HepG2 (cell line): ENCODE measurements at regions not wholly inside any gene's neighbourhood (a gene's known extent, or its start where the extent isn't known, plus 50 kb on each side); places are given as distances from the start of the nearest gene placed in this dataset.

Source experiments
- ELF4 ChIP-seq: sonication (generic); formaldehyde crosslinking; IDR thresholded peaks from 2 replicates; pipeline ENCODE4 v1.5.0; 2020; ENCODE audit warnings: missing genetic modification reagents, mild to moderate bottlenecking, moderate library complexity, borderline replicate concordance
- PHF8 ChIP-seq: sonication (generic); formaldehyde crosslinking; IDR thresholded peaks from 2 replicates; pipeline ENCODE4 v1.5.0; 2020; ENCODE audit warnings: missing genetic modification reagents
- SATB2 ChIP-seq: sonication (generic); formaldehyde crosslinking; IDR thresholded peaks from 2 replicates; pipeline ENCODE4 v1.5.0; 2020; ENCODE audit warnings: missing genetic modification reagents
- SMAD3 ChIP-seq: sonication (generic); formaldehyde crosslinking; IDR thresholded peaks from 2 replicates; pipeline ENCODE4 v1.4.0; 2020; ENCODE audit warnings: missing genetic modification reagents
- SRF ChIP-seq: IDR thresholded peaks from 2 replicates; pipeline ENCODE4 v1.6.1; 2011; ENCODE audit warnings: mild to moderate bottlenecking, low read depth, low read length, moderate library complexity
- SRY ChIP-seq: sonication (generic); formaldehyde crosslinking; IDR thresholded peaks from 2 replicates; pipeline ENCODE4 v1.8.0; 2022; ENCODE audit warnings: mild to moderate bottlenecking, missing genetic modification reagents
- TEAD2 ChIP-seq: sonication (generic); formaldehyde crosslinking; IDR thresholded peaks from 2 replicates; pipeline ENCODE4 v1.9.0; 2021; ENCODE audit warnings: missing genetic modification reagents
- ZFP36 ChIP-seq: fragments of 150-350 bp; IDR thresholded peaks from 2 replicates; pipeline ENCODE4 v1.6.1; 2018; ENCODE audit warnings: borderline replicate concordance, low read length, low read depth; ENCODE audit not compliant: partially characterized antibody
- ZFP90 ChIP-seq: sonication (generic); formaldehyde crosslinking; IDR thresholded peaks from 2 replicates; pipeline ENCODE4 v1.8.0; 2022; ENCODE audit warnings: missing genetic modification reagents, mild to moderate bottlenecking, inconsistent platforms, borderline replicate concordance
- ZNF124 ChIP-seq: sonication (generic); formaldehyde crosslinking; IDR thresholded peaks from 2 replicates; pipeline ENCODE4 v1.4.0; 2020; ENCODE audit warnings: missing genetic modification reagents
- ZNF557 ChIP-seq: sonication (generic); formaldehyde crosslinking; IDR thresholded peaks from 2 replicates; pipeline ENCODE4 v1.4.0; 2020; ENCODE audit warnings: missing genetic modification reagents
- ZNF558 ChIP-seq: sonication (generic); formaldehyde crosslinking; IDR thresholded peaks from 2 replicates; pipeline ENCODE4 v1.9.0; 2022; ENCODE audit warnings: mild to moderate bottlenecking, missing genetic modification reagents, borderline replicate concordance
- ZNF781 ChIP-seq: sonication (generic); formaldehyde crosslinking; IDR thresholded peaks from 2 replicates; pipeline ENCODE4 v1.5.1; 2020; ENCODE audit warnings: borderline replicate concordance, mild to moderate bottlenecking, missing genetic modification reagents; ENCODE audit errors: not compliant biosample characterization
- TF ChIP-seq, protein P1 (sequence below): sonication (generic); formaldehyde crosslinking; IDR thresholded peaks from 2 replicates; pipeline ENCODE4 v1.9.0; 2021; ENCODE audit warnings: mild to moderate bottlenecking, missing genetic modification reagents
- TF ChIP-seq, protein P2 (sequence below): sonication (generic); formaldehyde crosslinking; IDR thresholded peaks from 2 replicates; pipeline ENCODE4 v1.4.0; 2020; ENCODE audit warnings: missing genetic modification reagents, borderline replicate concordance
- TF ChIP-seq, protein P3 (sequence below): sonication (generic); formaldehyde crosslinking; IDR thresholded peaks from 2 replicates; pipeline ENCODE4 v1.4.0; 2020; ENCODE audit warnings: mild to moderate bottlenecking, missing genetic modification reagents
- TF ChIP-seq, protein P4 (sequence below): sonication (generic); formaldehyde crosslinking; IDR thresholded peaks from 2 replicates; pipeline ENCODE4 v1.5.1; 2020; ENCODE audit warnings: missing genetic modification reagents, mild to moderate bottlenecking, borderline replicate concordance

DNA sequence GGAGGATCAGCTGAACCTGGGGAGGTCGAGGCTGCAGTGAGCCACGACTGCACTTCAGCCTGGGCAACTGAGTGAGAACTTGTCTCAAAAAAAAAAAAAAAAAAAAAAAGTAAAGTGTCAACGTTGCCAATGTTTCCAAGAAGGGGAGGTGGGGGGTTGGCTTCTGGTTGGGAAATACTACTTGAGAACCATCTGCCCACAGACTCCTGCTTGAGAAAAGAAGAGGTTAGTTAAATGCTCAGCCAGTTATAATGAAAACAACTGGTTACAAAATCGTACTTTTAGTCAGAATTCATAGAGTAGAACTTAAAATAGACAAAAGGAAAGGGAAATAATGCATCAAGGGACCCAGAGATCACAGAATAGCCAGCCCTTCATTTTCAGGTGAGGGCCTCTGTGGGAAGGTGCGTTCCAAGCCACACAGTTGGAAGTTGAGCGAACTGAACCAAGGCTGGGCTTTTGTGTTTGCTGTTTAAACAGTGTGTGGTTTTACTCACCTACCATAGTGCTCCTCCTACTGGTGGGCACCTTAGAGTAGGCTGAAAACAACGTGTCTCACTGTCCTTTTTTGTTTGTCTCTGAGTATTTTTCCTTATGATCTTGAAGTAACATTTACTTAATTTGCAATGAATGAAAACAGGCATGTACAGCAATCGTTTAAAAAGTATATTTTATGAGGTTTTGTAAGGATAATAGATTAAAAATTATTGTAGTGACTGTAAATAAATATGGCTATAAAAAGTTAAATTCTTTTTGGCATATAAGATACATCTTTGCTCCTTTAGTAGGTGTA, 200.7 kb downstream of the BCAS1 start (continued):
- TF ChIP-seq, protein P1, sequence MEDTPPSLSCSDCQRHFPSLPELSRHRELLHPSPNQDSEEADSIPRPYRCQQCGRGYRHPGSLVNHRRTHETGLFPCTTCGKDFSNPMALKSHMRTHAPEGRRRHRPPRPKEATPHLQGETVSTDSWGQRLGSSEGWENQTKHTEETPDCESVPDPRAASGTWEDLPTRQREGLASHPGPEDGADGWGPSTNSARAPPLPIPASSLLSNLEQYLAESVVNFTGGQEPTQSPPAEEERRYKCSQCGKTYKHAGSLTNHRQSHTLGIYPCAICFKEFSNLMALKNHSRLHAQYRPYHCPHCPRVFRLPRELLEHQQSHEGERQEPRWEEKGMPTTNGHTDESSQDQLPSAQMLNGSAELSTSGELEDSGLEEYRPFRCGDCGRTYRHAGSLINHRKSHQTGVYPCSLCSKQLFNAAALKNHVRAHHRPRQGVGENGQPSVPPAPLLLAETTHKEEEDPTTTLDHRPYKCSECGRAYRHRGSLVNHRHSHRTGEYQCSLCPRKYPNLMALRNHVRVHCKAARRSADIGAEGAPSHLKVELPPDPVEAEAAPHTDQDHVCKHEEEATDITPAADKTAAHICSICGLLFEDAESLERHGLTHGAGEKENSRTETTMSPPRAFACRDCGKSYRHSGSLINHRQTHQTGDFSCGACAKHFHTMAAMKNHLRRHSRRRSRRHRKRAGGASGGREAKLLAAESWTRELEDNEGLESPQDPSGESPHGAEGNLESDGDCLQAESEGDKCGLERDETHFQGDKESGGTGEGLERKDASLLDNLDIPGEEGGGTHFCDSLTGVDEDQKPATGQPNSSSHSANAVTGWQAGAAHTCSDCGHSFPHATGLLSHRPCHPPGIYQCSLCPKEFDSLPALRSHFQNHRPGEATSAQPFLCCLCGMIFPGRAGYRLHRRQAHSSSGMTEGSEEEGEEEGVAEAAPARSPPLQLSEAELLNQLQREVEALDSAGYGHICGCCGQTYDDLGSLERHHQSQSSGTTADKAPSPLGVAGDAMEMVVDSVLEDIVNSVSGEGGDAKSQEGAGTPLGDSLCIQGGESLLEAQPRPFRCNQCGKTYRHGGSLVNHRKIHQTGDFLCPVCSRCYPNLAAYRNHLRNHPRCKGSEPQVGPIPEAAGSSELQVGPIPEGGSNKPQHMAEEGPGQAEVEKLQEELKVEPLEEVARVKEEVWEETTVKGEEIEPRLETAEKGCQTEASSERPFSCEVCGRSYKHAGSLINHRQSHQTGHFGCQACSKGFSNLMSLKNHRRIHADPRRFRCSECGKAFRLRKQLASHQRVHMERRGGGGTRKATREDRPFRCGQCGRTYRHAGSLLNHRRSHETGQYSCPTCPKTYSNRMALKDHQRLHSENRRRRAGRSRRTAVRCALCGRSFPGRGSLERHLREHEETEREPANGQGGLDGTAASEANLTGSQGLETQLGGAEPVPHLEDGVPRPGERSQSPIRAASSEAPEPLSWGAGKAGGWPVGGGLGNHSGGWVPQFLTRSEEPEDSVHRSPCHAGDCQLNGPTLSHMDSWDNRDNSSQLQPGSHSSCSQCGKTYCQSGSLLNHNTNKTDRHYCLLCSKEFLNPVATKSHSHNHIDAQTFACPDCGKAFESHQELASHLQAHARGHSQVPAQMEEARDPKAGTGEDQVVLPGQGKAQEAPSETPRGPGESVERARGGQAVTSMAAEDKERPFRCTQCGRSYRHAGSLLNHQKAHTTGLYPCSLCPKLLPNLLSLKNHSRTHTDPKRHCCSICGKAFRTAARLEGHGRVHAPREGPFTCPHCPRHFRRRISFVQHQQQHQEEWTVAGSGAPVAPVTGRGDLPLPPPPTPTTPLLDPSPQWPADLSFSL: peak; percentile 81
- TF ChIP-seq, protein P2, sequence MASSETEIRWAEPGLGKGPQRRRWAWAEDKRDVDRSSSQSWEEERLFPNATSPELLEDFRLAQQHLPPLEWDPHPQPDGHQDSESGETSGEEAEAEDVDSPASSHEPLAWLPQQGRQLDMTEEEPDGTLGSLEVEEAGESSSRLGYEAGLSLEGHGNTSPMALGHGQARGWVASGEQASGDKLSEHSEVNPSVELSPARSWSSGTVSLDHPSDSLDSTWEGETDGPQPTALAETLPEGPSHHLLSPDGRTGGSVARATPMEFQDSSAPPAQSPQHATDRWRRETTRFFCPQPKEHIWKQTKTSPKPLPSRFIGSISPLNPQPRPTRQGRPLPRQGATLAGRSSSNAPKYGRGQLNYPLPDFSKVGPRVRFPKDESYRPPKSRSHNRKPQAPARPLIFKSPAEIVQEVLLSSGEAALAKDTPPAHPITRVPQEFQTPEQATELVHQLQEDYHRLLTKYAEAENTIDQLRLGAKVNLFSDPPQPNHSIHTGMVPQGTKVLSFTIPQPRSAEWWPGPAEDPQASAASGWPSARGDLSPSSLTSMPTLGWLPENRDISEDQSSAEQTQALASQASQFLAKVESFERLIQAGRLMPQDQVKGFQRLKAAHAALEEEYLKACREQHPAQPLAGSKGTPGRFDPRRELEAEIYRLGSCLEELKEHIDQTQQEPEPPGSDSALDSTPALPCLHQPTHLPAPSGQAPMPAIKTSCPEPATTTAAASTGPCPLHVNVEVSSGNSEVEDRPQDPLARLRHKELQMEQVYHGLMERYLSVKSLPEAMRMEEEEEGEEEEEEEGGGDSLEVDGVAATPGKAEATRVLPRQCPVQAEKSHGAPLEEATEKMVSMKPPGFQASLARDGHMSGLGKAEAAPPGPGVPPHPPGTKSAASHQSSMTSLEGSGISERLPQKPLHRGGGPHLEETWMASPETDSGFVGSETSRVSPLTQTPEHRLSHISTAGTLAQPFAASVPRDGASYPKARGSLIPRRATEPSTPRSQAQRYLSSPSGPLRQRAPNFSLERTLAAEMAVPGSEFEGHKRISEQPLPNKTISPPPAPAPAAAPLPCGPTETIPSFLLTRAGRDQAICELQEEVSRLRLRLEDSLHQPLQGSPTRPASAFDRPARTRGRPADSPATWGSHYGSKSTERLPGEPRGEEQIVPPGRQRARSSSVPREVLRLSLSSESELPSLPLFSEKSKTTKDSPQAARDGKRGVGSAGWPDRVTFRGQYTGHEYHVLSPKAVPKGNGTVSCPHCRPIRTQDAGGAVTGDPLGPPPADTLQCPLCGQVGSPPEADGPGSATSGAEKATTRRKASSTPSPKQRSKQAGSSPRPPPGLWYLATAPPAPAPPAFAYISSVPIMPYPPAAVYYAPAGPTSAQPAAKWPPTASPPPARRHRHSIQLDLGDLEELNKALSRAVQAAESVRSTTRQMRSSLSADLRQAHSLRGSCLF (CRISPR knock-in tag): no peak
- TF ChIP-seq, protein P3, sequence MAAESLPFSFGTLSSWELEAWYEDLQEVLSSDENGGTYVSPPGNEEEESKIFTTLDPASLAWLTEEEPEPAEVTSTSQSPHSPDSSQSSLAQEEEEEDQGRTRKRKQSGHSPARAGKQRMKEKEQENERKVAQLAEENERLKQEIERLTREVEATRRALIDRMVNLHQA (CRISPR knock-in tag): no peak
- TF ChIP-seq ELF4 (CRISPR knock-in tag) (no peak), SATB2 (CRISPR knock-in tag) (no peak), ZFP36 (peak; percentile 14), TEAD2 (CRISPR knock-in tag) (no peak), SMAD3 (CRISPR knock-in tag) (peak; percentile 95), ZFP90 (CRISPR knock-in tag) (peak; percentile 91), PHF8 (CRISPR knock-in tag) (peak; percentile 54), SRY (CRISPR knock-in tag) (no peak), ZNF124 (peak; percentile 81), ZNF558 (CRISPR knock-in tag) (no peak), ZNF557 (CRISPR knock-in tag) (peak; percentile 96), ZNF781 (peak; percentile 71), SRF (peak; percentile 51; the same call in 1 of the 2 replicates)
- TF ChIP-seq, protein P4, sequence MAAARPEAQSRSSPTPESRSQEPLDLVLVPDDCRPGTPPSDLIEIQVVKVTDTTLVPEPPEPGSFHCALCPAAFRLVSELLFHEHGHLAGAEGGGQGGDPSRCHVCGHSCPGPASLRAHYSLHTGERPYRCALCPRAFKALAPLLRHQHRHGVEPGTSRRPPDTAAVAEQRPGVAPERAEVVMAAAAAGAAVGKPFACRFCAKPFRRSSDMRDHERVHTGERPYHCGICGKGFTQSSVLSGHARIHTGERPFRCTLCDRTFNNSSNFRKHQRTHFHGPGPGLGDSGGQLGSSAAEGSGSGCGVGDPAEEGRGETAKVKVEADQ: no peak
